HG03354 (cell line): ENCODE measurements at regions not wholly inside any gene's neighbourhood (a gene's known extent, or its start where the extent isn't known, plus 50 kb on each side); places are given as distances from the start of the nearest gene placed in this dataset.

ENCODE experiments used
- ATAC-seq: cut with Tn5 transposase; IDR thresholded peaks from one replicate; pipeline ENCODE4 v1.9.1; 2021; ENCODE audit warnings: mild to moderate bottlenecking; ENCODE audit not compliant: unreplicated experiment, poor library complexity, severe bottlenecking

- no peak for ATAC-seq
These were observed 2030.6 kb upstream of the NUDT12 start for GRCh38 chr5:105593011-105593760.

DNA sequence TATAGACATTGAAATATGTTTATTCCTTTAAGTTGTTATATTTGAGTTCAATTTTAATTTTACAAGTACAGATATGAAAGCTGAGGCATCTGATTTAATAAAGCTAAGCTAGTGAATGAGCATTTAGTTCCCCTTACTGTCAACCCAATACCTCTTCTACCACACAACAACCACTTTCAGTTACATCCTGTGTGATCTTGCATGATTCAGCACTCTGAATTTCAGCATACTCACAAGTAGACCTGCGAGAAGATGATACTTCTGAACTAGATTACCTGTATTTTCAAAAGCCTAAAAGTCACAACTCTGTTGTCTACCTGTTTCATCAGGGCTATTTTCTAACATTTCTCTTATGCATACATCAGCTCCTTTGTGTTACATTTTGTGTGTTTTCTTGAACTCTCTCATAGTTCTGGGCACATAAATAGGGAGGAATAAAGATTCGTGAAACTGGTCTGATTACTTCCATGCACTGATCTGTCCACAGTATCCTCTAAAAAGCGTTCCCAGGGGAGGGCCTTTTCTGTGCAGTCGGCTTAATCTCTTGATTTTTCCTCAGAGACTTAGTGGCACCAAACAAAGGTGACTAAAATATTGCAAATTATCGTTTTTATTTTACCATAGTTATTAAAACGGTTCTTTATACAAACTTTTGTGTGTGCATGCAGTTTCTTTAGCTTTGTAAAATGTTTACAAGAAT, 2025.5 kb upstream of the NUDT12 start:
- ATAC-seq = no peak

- no peak for ATAC-seq
These were observed 2019.5 kb upstream of the NUDT12 start for GRCh38 chr5:105581988-105582690.

- ATAC-seq = no peak
These were observed 2011.0 kb upstream of the NUDT12 start for GRCh38 chr5:105573575-105573974.

- ATAC-seq = no peak
These were observed 2002.9 kb upstream of the NUDT12 start for GRCh38 chr5:105565531-105565930.

GRCh38 chr5:105563842-105564241, 2001.3 kb upstream of the NUDT12 start:
- no peak for ATAC-seq

GRCh38 chr5:105554568-105555169, 1992.1 kb upstream of the NUDT12 start:
- ATAC-seq = no peak

GRCh38 chr5:105544300-105544699, 1981.7 kb upstream of the NUDT12 start:
- ATAC-seq = no peak

DNA sequence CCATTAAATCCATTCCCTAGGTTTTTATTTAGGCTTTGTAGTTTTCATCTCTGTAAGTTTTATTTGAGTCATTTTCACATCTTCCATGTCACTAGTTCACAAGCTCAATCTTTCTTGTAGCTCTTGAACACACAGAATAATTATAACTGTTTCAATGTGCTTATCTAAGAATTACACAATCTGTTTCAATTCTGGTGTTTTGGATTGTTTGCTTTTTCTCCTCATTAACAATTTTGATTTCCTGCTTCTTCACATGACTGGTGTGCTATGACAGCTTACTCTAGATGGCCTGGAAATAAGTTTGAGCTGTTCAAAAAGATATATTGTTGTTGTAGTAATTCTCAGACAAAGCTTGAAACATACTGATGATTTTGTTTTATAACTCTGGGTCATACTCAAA, 1974.1 kb upstream of the NUDT12 start:
- no peak for ATAC-seq

GRCh38 chr5:105530716-105531261, 1968.2 kb upstream of the NUDT12 start:
- ATAC-seq = no peak

DNA sequence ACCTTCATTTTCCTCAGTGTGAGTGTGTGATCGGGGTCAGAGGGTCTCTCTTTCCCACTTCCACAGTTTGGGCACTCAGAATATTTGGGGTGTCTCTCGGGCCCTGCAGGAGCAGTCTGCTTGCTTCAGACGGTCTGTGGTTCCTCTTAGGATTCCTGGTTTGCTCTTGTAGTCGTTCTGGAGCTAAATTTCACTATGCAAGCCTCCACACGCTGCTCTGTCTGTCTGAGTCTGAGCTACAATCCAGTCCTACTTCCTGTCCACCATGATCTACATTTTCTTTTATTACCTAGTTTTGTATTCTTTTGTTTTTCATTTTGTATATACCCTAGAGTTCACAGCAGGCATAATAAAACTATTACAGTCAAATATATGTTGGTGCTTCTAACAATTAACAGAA, 1967.3 kb upstream of the NUDT12 start:
- no peak for ATAC-seq

GRCh38 chr5:105508519-105508918, 1945.9 kb upstream of the NUDT12 start:
- no peak for ATAC-seq

GRCh38 chr5:105506692-105507277, 1944.2 kb upstream of the NUDT12 start:
- ATAC-seq = no peak

DNA sequence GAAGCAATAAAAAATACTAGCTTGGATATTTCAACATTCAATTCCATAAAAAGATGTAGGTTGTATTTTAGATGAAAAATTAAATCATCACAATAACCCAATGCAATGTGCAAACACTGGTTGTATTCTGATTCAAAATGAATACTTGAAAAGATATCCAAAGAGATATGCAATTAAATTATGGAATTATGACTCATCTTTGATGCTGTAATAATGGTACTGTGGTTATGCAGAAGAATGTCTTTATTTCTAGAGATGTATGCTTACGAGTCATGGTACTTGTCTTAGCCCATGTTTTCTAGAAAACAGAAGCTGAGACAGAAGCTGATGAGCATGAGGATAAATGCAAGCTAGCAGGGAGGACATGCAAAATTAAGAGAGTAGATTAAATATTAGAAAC, 1941.4 kb upstream of the NUDT12 start:
- no peak for ATAC-seq

DNA sequence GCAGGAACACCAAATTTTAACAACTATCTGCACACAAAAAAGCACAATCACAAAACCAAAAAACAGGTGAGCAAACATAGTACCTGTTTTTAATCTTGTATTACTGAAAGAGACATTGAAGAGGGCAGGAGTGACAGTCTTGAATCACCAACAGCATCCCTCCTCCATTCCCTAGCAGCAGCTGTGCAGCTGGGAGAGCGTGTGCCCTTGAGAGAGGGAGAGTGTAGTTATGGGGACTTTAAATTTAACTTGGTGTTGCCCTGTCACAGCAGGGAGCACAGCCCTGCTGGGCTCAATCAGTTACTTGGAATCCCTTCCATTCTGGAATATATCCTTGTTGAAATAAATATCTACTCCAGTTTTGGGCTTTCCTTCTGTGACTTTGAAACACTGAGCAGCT, 1938.7 kb upstream of the NUDT12 start:
- ATAC-seq = no peak

DNA sequence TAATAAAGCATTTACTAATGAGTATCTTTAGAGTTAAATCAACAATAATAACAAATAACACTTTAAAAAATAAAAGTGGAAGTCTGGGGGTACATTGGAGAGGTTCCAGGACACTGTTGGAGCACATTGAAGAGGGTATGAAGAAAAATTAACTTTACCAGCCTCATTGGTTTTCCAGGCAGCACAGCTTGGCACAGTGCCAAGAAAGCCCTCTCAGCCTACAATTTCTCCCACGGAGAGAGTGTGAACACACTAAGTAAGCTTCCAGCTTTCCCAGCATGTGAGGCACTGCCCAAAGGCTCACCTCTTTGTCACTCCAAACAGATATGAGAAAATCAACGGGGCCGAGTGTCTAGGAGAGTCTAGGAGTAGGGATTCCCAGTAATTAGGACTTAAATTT, 1912.8 kb upstream of the NUDT12 start:
- ATAC-seq = no peak

DNA sequence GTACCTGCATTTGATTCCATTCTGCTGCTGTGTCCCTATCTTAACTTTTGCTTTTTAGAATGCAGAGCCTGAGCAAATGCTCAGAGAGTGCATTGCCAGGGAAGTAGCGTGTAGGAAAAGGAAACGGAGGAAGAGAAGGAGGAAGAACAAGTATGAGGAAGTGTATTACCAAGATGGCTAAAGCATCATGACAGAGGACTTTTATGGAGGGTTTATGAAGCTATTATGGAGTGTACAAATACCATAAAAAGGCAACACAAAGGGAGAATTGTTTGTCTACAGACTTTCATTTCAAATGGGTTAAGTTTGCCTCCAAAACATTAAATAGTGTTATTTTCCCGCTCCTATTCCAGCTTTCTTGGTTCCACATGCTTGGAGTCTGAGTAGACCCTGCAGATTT, 1899.8 kb upstream of the NUDT12 start:
- ATAC-seq = no peak

- no peak for ATAC-seq
These were observed 1898.1 kb upstream of the NUDT12 start for GRCh38 chr5:105460721-105461120.

- ATAC-seq = no peak
These were observed 1890.7 kb upstream of the NUDT12 start for GRCh38 chr5:105453216-105453807.
